ENCODE measurements at regions not wholly inside any gene's neighbourhood (a gene's known extent, or its start where the extent isn't known, plus 50 kb on each side); places are given as distances from the start of the nearest gene placed in this dataset.
A peak's percentile ranks its signal among the peaks of the same experiment; 100 is the strongest.

GRCh38 chr2:162938387-162938786, 99.8 kb upstream of the KCNH7 start:
- no peak overlapping the region for H2AK5ac ChIP-seq (ENCODE audit: low read length)
- H2BK120ac ChIP-seq (ENCODE audit: insufficient read depth, low read length, poor library complexity): no peak overlapping the region
- H3K9ac ChIP-seq (ENCODE audit: low read length): no peak overlapping the region
- H3K27me3 ChIP-seq (ENCODE audit: insufficient read depth, low read length): no peaks in the 10 kb centered on the region
- H3K36me3 ChIP-seq (ENCODE audit: control insufficient read depth in 1 of 2, insufficient read depth in 2 of 2, low read length in 2 of 2): no peaks in the 10 kb centered on the region
- H3K23ac ChIP-seq (ENCODE audit: low read length): no peak overlapping the region
- H3K14ac ChIP-seq (ENCODE audit: low read length): no peak overlapping the region
- H2BK5ac ChIP-seq (ENCODE audit: low read depth, low read length, poor library complexity): no peak overlapping the region
- H4K12ac ChIP-seq (ENCODE audit: low read depth, low read length): no peak overlapping the region
- no peak overlapping the region for H4K8ac ChIP-seq (ENCODE audit: low read depth, low read length)
- no peak overlapping the region for H3K4me3 ChIP-seq (ENCODE audit: low read depth, low read length)
- no peaks in the 10 kb centered on the region for H3K79me1 ChIP-seq (ENCODE audit: low read length)
- no peaks in the 10 kb centered on the region for H3K9me3 ChIP-seq (ENCODE audit: insufficient read depth, low read depth, low read length)
- no peak overlapping the region for H3K4me2 ChIP-seq (ENCODE audit: low read length)
- WGBS (ENCODE audit: extremely low coverage, insufficient coverage, insufficient read length): no CpG with 5 or more reads among the region's 13 CpGs
- H3K27ac ChIP-seq (ENCODE audit: low read depth, low read length): no peak overlapping the region
- no peak overlapping the region for H4K91ac ChIP-seq (ENCODE audit: low read depth, low read length)
- H3K79me2 ChIP-seq (ENCODE audit: control insufficient read depth, insufficient read depth, low read length, poor library complexity): no peaks in the 10 kb centered on the region
- no peak overlapping the region for H3K4ac ChIP-seq (ENCODE audit: low read depth, low read length)
- no peak for DNase-seq
- H3K4me1 ChIP-seq (ENCODE audit: control insufficient read depth in 1 of 2, insufficient read depth in 2 of 2, low read length in 2 of 2): no peaks in the 10 kb centered on the region
- H2BK12ac ChIP-seq (ENCODE audit: low read length): no peak overlapping the region
- no peak overlapping the region for H3K18ac ChIP-seq (ENCODE audit: low read length)
- no peak overlapping the region for H2AFZ ChIP-seq (ENCODE audit: insufficient read depth, low read length, poor library complexity)

DNA sequence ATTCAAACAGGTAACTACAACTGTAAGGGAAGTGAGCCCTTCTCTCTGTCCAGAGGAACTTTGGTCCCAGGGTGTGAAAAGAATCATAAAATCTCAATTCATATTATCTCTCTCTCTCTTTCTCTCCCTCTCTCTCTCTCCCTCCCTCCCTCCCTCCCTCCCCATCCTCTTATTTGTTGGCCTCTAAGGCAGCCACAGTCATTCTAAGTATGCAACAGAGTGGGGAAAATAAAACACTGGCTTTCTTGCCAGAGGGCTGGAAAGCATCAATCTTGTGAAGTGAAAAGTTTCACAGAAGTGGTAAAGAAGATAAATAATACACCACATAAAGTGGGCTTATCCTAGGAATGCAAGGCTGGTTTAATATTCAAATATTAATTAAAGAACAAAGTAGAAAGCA, 95.6 kb upstream of the KCNH7 start:
- Histone ChIP-seq H2BK5ac (ENCODE audit: low read depth, low read length, poor library complexity) (no peak overlapping the region), H3K14ac (ENCODE audit: low read length) (no peak overlapping the region), H3K79me2 (ENCODE audit: control insufficient read depth, insufficient read depth, low read length, poor library complexity) (no peaks in the 10 kb centered on the region), H2AFZ (ENCODE audit: insufficient read depth, low read length, poor library complexity) (no peak overlapping the region), H2AK5ac (ENCODE audit: low read length) (no peak overlapping the region), H3K4me1 (ENCODE audit: control insufficient read depth in 1 of 2, insufficient read depth in 2 of 2, low read length in 2 of 2) (no peaks in the 10 kb centered on the region), H3K4me2 (ENCODE audit: low read length) (no peak overlapping the region), H3K27ac (ENCODE audit: low read depth, low read length) (no peak overlapping the region), H3K18ac (ENCODE audit: low read length) (no peak overlapping the region), H2BK12ac (ENCODE audit: low read length) (no peak overlapping the region), H3K79me1 (ENCODE audit: low read length) (no peaks in the 10 kb centered on the region), H4K12ac (ENCODE audit: low read depth, low read length) (no peak overlapping the region), H2BK120ac (ENCODE audit: insufficient read depth, low read length, poor library complexity) (no peak overlapping the region), H3K9me3 (ENCODE audit: insufficient read depth, low read depth, low read length) (no peaks in the 10 kb centered on the region), H3K27me3 (ENCODE audit: insufficient read depth, low read length) (no peaks in the 10 kb centered on the region), H3K4ac (ENCODE audit: low read depth, low read length) (no peak overlapping the region), H3K23ac (ENCODE audit: low read length) (no peak overlapping the region), H4K91ac (ENCODE audit: low read depth, low read length) (no peak overlapping the region), H3K36me3 (ENCODE audit: control insufficient read depth in 1 of 2, insufficient read depth in 2 of 2, low read length in 2 of 2) (no peaks in the 10 kb centered on the region), H4K8ac (ENCODE audit: low read depth, low read length) (no peak overlapping the region), H3K9ac (ENCODE audit: low read length) (no peak overlapping the region), H3K4me3 (ENCODE audit: low read depth, low read length) (no peak overlapping the region)
- DNase-seq: no peak

- Histone ChIP-seq H3K79me1 (ENCODE audit: low read length) (no peaks in the 10 kb centered on the region), H2BK12ac (ENCODE audit: low read length) (no peak overlapping the region), H3K23ac (ENCODE audit: low read length) (no peak overlapping the region), H2AFZ (ENCODE audit: insufficient read depth, low read length, poor library complexity) (no peak overlapping the region), H2BK120ac (ENCODE audit: insufficient read depth, low read length, poor library complexity) (no peak overlapping the region), H3K9me3 (ENCODE audit: insufficient read depth, low read depth, low read length) (no peaks in the 10 kb centered on the region), H3K4me1 (ENCODE audit: control insufficient read depth in 1 of 2, insufficient read depth in 2 of 2, low read length in 2 of 2) (no peaks in the 10 kb centered on the region), H3K4me2 (ENCODE audit: low read length) (no peak overlapping the region), H4K12ac (ENCODE audit: low read depth, low read length) (no peak overlapping the region), H3K4me3 (ENCODE audit: low read depth, low read length) (no peak overlapping the region), H3K36me3 (ENCODE audit: control insufficient read depth in 1 of 2, insufficient read depth in 2 of 2, low read length in 2 of 2) (no peaks in the 10 kb centered on the region), H2BK5ac (ENCODE audit: low read depth, low read length, poor library complexity) (no peak overlapping the region), H3K4ac (ENCODE audit: low read depth, low read length) (no peak overlapping the region), H4K91ac (ENCODE audit: low read depth, low read length) (no peak overlapping the region), H3K27ac (ENCODE audit: low read depth, low read length) (no peak overlapping the region), H3K79me2 (ENCODE audit: control insufficient read depth, insufficient read depth, low read length, poor library complexity) (no peaks in the 10 kb centered on the region), H4K8ac (ENCODE audit: low read depth, low read length) (no peak overlapping the region), H3K14ac (ENCODE audit: low read length) (no peak overlapping the region), H3K27me3 (ENCODE audit: insufficient read depth, low read length) (no peaks in the 10 kb centered on the region), H2AK5ac (ENCODE audit: low read length) (no peak overlapping the region), H3K18ac (ENCODE audit: low read length) (no peak overlapping the region), H3K9ac (ENCODE audit: low read length) (no peak overlapping the region)
- no peak for DNase-seq
These were observed 93.8 kb upstream of the KCNH7 start for GRCh38 chr2:162932416-162932815.

DNA sequence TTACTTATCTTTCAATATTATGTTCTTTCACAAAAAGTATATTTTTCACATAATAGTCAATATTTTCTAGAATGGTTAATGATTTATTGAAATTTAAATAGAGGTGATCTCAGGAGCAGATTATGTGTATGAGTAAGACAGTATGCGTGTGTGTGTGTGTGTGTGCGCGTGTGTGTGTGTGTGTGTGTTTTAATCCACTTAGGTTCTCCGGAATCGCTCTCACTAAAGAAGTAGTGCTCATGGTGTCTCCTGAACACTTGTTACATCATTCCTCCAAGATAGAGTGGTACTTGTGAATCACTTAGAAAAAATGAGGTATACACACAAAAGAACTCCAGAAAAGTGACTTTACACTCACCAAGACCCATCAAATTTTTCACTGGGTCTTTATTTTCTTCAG, 91.0 kb upstream of the KCNH7 start:
- no peak overlapping the region for H3K27ac ChIP-seq (ENCODE audit: low read depth, low read length)
- H3K14ac ChIP-seq (ENCODE audit: low read length): no peak overlapping the region
- H4K12ac ChIP-seq (ENCODE audit: low read depth, low read length): no peak overlapping the region
- H4K91ac ChIP-seq (ENCODE audit: low read depth, low read length): no peak overlapping the region
- H2BK120ac ChIP-seq (ENCODE audit: insufficient read depth, low read length, poor library complexity): no peak overlapping the region
- H3K79me2 ChIP-seq (ENCODE audit: control insufficient read depth, insufficient read depth, low read length, poor library complexity): no peaks in the 10 kb centered on the region
- H3K79me1 ChIP-seq (ENCODE audit: low read length): peaks cover 2% of the 10 kb centered on the region
- H3K27me3 ChIP-seq (ENCODE audit: insufficient read depth, low read length): no peaks in the 10 kb centered on the region
- no peak overlapping the region for H3K9ac ChIP-seq (ENCODE audit: low read length)
- no peak overlapping the region for H4K8ac ChIP-seq (ENCODE audit: low read depth, low read length)
- peaks cover 2 to 3% of the 10 kb centered on the region in 2 experiments for H3K4me1 ChIP-seq (ENCODE audit: control insufficient read depth in 1 of 2, insufficient read depth in 2 of 2, low read length in 2 of 2)
- no peaks in the 10 kb centered on the region for H3K9me3 ChIP-seq (ENCODE audit: insufficient read depth, low read depth, low read length)
- H2AK5ac ChIP-seq (ENCODE audit: low read length): no peak overlapping the region
- no peak overlapping the region for H3K23ac ChIP-seq (ENCODE audit: low read length)
- H3K18ac ChIP-seq (ENCODE audit: low read length): no peak overlapping the region
- H2AFZ ChIP-seq (ENCODE audit: insufficient read depth, low read length, poor library complexity): no peak overlapping the region
- H3K4me2 ChIP-seq (ENCODE audit: low read length): no peak overlapping the region
- no peak overlapping the region for H2BK5ac ChIP-seq (ENCODE audit: low read depth, low read length, poor library complexity)
- no peak overlapping the region for H3K4me3 ChIP-seq (ENCODE audit: low read depth, low read length)
- WGBS (ENCODE audit: extremely low coverage, insufficient coverage, insufficient read length): no CpG with 5 or more reads among the region's 5 CpGs
- no peak overlapping the region for H3K4ac ChIP-seq (ENCODE audit: low read depth, low read length)
- peak in 1 of 2 donors; percentile 21 for DNase-seq
- no peaks in the 10 kb centered on the region for H3K36me3 ChIP-seq (ENCODE audit: control insufficient read depth in 1 of 2, insufficient read depth in 2 of 2, low read length in 2 of 2)
- no peak overlapping the region for H2BK12ac ChIP-seq (ENCODE audit: low read length)

- H3K18ac ChIP-seq (ENCODE audit: low read length): no peak overlapping the region
- H3K27ac ChIP-seq (ENCODE audit: low read depth, low read length): no peak overlapping the region
- no peak overlapping the region for H3K4ac ChIP-seq (ENCODE audit: low read depth, low read length)
- no peak overlapping the region for H2BK120ac ChIP-seq (ENCODE audit: insufficient read depth, low read length, poor library complexity)
- H3K36me3 ChIP-seq (ENCODE audit: control insufficient read depth in 1 of 2, insufficient read depth in 2 of 2, low read length in 2 of 2): no peaks in the 10 kb centered on the region
- DNase-seq: peak; percentile 10 to 86
- H2BK5ac ChIP-seq (ENCODE audit: low read depth, low read length, poor library complexity): no peak overlapping the region
- no peak overlapping the region for H3K4me2 ChIP-seq (ENCODE audit: low read length)
- no peak overlapping the region for H4K12ac ChIP-seq (ENCODE audit: low read depth, low read length)
- no peak overlapping the region for H2AK5ac ChIP-seq (ENCODE audit: low read length)
- H3K27me3 ChIP-seq (ENCODE audit: insufficient read depth, low read length): no peaks in the 10 kb centered on the region
- no peaks in the 10 kb centered on the region for H3K9me3 ChIP-seq (ENCODE audit: insufficient read depth, low read depth, low read length)
- no CpG with 5 or more reads among the region's 2 CpGs for WGBS (ENCODE audit: extremely low coverage, insufficient coverage, insufficient read length)
- H3K79me2 ChIP-seq (ENCODE audit: control insufficient read depth, insufficient read depth, low read length, poor library complexity): no peaks in the 10 kb centered on the region
- no peak overlapping the region for H3K14ac ChIP-seq (ENCODE audit: low read length)
- peaks cover 2 to 3% of the 10 kb centered on the region in 2 experiments for H3K4me1 ChIP-seq (ENCODE audit: control insufficient read depth in 1 of 2, insufficient read depth in 2 of 2, low read length in 2 of 2)
- no peak overlapping the region for H2AFZ ChIP-seq (ENCODE audit: insufficient read depth, low read length, poor library complexity)
- H4K91ac ChIP-seq (ENCODE audit: low read depth, low read length): no peak overlapping the region
- H3K23ac ChIP-seq (ENCODE audit: low read length): no peak overlapping the region
- no peak overlapping the region for H3K9ac ChIP-seq (ENCODE audit: low read length)
- no peak overlapping the region for H3K4me3 ChIP-seq (ENCODE audit: low read depth, low read length)
- no peak overlapping the region for H2BK12ac ChIP-seq (ENCODE audit: low read length)
- H4K8ac ChIP-seq (ENCODE audit: low read depth, low read length): no peak overlapping the region
- H3K79me1 ChIP-seq (ENCODE audit: low read length): peaks cover 2% of the 10 kb centered on the region
These were observed 89.8 kb upstream of the KCNH7 start for GRCh38 chr2:162928356-162928755.
